HPDE6-E6E7 (cell line): ENCODE measurements at regions not wholly inside any gene's neighbourhood (a gene's known extent, or its start where the extent isn't known, plus 50 kb on each side); places are given as distances from the start of the nearest gene placed in this dataset.

Source experiments
- DNase-seq: peaks from one replicate; pipeline ENCODE4 v3.0.0; 2011; ENCODE audit warnings: missing footprints; ENCODE audit errors: extremely low spot score

DNA sequence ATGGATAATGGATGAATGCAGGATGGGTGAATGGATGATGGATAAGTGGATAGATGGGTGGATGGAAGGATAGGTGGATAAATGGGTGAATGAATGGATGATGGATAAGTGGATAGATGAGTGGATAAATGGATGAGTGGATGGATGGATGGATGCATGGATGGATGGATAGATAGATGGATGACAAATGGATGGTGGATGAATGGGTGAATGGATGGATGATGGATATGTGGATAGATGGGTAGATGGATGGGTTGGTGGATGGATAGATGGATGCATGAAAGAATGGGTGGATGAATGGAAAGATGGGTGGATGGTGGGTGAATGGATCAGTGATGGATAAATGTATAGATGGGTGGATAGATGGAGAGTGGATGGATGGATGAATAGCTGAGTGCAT is 564.8 kb downstream of the MIAT start:
- DNase-seq, result no peak

DNA sequence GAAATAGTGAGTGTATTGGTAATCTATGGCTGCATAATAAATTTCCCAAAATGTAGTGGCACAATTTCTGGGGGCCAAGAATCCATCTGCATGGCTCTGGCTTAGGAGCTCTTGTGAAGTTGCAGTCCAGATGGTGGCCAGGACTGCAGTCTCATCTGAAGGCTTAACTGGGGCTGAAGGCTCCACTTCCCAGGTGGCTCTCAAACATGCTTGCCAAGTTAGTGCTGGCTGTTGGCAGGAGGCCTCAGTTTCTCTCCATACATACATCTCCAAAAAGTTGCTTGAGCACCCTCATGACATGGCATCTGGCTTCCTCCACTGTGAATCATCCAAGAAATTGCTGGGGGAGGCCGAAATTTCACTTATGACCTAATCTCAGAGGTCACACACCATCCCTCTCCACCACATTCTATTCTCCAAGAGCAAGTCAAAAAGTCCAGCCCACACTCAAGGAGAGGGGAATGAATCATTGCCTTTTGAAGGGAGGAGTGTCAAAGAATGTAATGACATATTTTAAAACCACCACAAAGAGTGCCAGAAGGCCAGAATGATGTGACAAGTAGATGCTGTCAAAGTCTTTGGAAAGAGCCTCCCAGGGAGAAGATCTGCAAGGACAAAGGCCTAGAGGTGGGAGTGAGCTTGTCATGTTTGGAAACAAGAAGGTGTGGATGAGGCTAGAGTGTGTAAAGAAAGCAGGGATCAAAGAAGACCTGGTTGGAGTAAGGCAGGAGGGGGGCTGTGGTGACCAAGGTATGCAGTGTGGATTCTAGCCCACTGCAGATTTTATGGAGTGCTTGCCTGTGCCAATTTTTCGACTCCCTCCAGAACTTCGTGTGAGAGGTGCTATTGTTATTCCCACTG is 566.2 kb downstream of the MIAT start:
- no peak for DNase-seq

- DNase-seq, result no peak
Observed at GRCh38 chr22:27224485-27225374, 567.3 kb downstream of the MIAT start.

- DNase-seq, result no peak
Observed at GRCh38 chr22:27226666-27227065, 569.3 kb downstream of the MIAT start.

DNA sequence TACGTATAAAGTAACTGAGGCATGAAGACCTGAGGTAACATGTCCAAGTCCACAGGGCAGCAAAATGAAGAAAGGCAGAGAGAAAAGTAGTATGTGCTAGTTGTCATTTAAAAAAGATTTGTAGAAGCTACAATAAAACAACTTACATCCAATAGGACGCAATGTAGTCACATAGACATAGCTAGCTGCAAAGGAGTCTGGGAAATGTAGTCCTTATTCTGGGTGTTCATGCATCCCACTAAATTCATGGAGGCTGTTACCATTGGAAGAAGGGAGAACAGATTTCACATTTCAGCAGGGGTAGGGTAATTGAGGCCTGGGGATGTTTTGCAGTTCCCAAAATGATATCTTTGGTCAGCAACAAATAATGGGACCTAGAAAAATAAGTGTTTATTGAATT is 571.4 kb downstream of the MIAT start:
- no peak for DNase-seq

GRCh38 chr22:27230189-27230588 is 571.4 kb downstream of the MN1 start:
- DNase-seq, result no peak

- DNase-seq, result no peak
Observed at GRCh38 chr22:27231266-27231665, 570.3 kb downstream of the MN1 start.

DNA sequence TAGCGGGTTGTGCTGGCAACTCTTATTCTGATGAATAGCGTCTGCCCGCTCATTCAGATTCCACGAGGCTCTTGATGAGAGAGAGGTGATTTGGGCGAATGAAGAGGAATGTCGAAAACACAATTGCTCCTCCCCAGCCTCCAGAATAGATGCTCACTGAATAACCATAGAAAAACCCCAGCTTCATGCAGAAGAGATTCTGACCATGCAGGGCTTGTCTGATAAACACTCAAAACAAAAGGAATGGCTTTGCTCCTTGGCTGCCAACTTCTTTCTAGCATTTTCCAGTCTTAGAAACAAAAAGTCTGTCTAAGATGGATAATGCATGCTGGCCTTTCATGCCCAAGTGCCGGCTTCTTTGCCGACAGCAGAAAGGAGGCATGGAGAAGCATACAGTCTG is 569.5 kb downstream of the MN1 start:
- DNase-seq, result no peak

GRCh38 chr22:27237080-27237741 is 564.3 kb downstream of the MN1 start:
- no peak for DNase-seq

GRCh38 chr22:27238935-27239510 is 562.5 kb downstream of the MN1 start:
- DNase-seq, result peak; percentile 23

- DNase-seq, result no peak
Observed at GRCh38 chr22:27239520-27239919, 562.0 kb downstream of the MN1 start.

DNA sequence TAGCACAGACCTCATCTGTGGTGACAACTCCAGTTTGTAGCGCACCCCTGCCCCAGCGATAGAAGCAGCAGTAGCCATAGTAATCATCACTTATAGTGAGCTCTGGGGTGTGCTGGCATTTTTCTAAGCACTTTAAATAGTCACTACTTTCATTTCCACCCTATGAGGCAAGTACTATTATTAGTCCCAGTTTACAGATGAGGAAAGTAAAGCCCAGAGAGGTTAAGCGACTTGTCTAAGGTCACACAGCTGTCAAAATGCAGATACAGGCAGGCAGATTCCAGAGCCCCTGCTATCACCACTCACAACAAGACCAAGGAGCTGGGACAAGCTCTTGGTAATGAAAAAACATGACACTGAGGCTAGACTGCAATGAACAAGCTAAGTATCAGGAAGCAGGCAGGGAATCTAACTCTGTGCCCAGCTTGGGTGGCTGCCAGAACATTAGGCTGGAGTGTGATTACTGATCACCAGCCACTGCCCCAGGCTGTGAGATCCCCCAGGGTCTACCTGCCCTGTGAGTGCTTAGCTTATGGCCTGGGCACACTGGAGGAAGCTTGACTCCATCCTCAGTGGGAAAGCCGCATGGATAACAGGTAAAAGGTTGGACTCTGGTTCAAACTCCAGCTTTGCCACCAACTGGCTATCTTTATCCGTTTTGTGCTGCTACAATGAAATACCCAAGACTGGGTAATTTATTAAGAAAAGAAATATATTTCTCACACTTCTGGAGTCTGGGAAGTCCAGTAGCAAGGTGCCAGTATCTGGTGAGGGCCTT is 561.1 kb downstream of the MN1 start:
- DNase-seq, result no peak

GRCh38 chr22:27241430-27242321 is 559.9 kb downstream of the MN1 start:
- DNase-seq, result no peak

DNA sequence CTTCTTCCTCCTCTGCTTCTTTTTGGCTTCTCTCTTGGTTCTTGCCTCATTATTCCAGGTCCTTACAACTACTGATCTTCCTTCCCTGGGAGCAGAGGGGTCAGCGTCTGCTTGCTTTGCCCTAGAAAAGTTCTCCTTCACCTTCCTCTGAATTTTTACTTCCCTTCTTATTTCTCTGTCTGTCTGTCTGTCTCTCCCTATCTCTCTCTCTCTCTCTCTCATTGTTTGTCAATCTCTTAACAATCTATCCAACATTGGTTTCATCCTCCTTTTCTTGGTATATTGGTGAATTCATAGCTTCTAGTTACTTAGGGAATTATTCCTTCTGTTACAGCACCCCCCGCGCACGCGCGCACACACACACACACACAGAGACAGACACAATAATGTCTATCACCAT is 559.1 kb downstream of the MN1 start:
- DNase-seq, result no peak

DNA sequence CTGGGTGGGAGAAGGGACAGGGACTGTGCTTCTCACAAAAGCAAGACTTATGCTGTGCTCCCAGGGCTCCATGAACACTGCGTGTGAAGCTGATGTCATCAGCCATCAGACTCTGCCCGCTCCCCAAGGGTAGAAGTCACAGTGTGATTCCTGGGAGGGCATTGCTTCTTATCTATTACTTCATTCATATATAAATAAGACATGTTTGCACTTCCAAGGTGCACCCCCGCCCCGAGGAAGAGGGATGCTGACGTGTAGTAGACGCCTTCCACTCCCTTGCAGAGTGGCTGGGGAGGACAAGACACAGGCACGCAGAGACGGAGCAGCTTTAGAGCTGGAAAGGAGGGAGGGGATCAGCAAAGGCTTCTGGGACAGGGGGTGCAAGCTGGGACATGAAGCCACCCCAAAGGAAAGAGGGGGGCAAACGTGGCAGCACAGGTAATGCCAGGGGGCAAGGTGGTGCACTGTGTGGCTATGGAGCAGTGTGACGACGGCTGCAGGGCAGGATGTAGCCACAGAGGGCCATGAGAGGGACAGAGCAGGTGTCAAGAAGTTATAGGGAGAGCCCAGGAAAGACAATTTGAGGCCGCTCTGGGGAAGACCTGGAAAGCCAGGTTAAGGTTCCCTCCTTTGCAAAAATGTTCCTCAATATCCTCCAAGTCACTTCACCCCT is 558.5 kb downstream of the MN1 start:
- no peak for DNase-seq

- no peak for DNase-seq
Observed at GRCh38 chr22:27244328-27244727, 557.2 kb downstream of the MN1 start.

GRCh38 chr22:27245056-27245455 is 556.5 kb downstream of the MN1 start:
- no peak for DNase-seq

DNA sequence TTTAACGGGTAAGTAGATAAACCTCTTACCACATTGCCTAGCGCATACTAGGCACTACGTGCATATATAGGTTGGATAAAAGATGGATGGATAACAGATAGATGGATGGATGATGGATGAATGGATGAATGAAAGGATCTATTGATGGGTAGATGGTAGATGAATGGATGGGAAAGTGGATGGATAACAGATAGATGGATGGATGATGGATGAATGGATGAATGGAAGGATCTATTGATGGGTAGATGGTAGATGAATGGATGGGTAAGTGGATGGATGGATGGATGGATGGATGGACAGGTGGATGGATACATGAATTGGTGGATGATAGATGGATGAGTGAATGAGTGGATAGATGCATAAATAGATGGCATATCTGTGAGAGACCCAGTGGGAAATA is 555.0 kb downstream of the MN1 start:
- no peak for DNase-seq

DNA sequence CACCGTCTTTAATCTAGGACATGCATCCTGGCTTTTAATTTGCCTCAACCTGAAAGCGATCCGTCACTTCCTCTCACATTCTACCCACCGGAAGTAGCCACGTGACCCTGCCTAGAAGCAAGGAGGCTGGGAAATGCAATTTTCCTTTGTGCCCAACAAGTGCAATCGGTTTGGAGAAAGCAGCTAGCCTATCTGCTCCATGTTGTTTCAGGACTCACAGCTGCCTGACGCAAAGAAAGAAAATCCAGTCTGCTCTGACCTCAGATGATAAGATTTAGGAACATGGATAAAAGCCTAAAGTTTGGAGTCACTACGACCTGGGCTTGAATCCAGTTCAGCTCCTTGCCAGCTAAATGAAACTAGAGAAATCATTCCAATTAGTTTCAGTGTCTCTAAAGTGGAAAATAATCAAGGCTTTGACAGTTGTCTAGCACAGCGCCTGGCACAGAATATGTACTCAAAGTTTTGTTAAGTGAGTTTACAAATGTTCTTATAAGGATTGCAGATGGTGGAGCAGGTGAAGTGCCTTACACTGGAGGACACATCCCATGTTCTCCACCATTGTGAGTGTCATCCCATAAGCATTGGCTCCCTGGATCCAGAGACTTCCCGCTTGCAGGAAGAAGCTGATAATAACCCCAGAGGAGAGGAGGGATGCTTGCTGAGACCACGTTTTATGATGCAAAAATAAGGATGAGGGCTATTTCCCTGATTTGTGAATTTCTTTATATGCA is 553.7 kb downstream of the MN1 start:
- DNase-seq, result no peak
